CD8-positive, alpha-beta memory T cell (primary cell): ENCODE measurements at regions not wholly inside any gene's neighbourhood (a gene's known extent, or its start where the extent isn't known, plus 50 kb on each side); places are given as distances from the start of the nearest gene placed in this dataset.

Experiments used
- CTCF ChIA-PET: fragments of 350-600 bp; sonication (Branson Sonifier 250); formaldehyde crosslinking; loops from one replicate; lab custom pipeline; 2021; ENCODE audit warnings: antibody characterized with exemption; lab: Charles Lee
- POLR2A ChIA-PET: fragments of 350-600 bp; sonication (Branson Sonifier 250); formaldehyde crosslinking; loops from one replicate; lab custom pipeline; 2021; ENCODE audit warnings: antibody characterized with exemption; lab: Charles Lee
- DNase-seq, 5 donors: peaks; one replicate each; pipeline versions ENCODE4 v3.0.0 to v3.0.0-alpha.2; 2020 to 2022; ENCODE audit warnings: mixed read lengths in 1 of 5
- H3K27ac ChIP-seq: one replicate; pipeline ENCODE4 v1.7.0; 2013; ENCODE audit warnings: low read depth, mild to moderate bottlenecking, low read length, moderate library complexity
- H3K27me3 ChIP-seq: 2 replicates; pipeline ENCODE4 v1.7.0; 2013; ENCODE audit warnings: low read length, mild to moderate bottlenecking; ENCODE audit not compliant: insufficient read depth, poor library complexity, severe bottlenecking
- H3K36me3 ChIP-seq: 2 replicates; pipeline ENCODE4 v1.7.0; 2013; ENCODE audit warnings: mild to moderate bottlenecking, low read length, moderate library complexity; ENCODE audit not compliant: insufficient read depth
- H3K4me1 ChIP-seq: 2 replicates; pipeline ENCODE4 v1.7.0; 2013; ENCODE audit warnings: mild to moderate bottlenecking, low read length, moderate library complexity; ENCODE audit not compliant: insufficient read depth
- H3K4me3 ChIP-seq: 2 replicates; pipeline ENCODE4 v1.7.0; 2013; ENCODE audit warnings: mild to moderate bottlenecking, low read length
- H3K9me3 ChIP-seq: 2 replicates; pipeline ENCODE4 v1.7.0; 2013; ENCODE audit warnings: mild to moderate bottlenecking, low read length
- H3K27ac Mint-ChIP-seq, 8 donors: one replicate each; pipeline ENCODE4 v1.8.0; 2020 to 2021; ENCODE audit warnings: mixed read lengths in 8 of 8, mild to moderate bottlenecking in 6 of 8, inconsistent platforms in 3 of 8, moderate library complexity in 3 of 8
- H3K27me3 Mint-ChIP-seq, 2 donors: one replicate each; pipeline ENCODE4 v1.8.0; 2020 to 2021; ENCODE audit warnings: mixed read lengths in 2 of 2, mild to moderate bottlenecking in 1 of 2, moderate library complexity in 1 of 2
- H3K36me3 Mint-ChIP-seq, 3 donors: one replicate each; pipeline ENCODE4 v1.8.0; 2020 to 2021; ENCODE audit warnings: mixed read lengths in 3 of 3, inconsistent platforms in 1 of 3, mild to moderate bottlenecking in 1 of 3
- H3K4me1 Mint-ChIP-seq, 3 donors: one replicate each; pipeline ENCODE4 v1.8.0; 2020 to 2021; ENCODE audit warnings: mixed read lengths in 3 of 3, inconsistent platforms in 1 of 3, mild to moderate bottlenecking in 1 of 3
- H3K4me3 Mint-ChIP-seq, 7 donors: one replicate each; pipeline ENCODE4 v1.8.0; 2020 to 2021; ENCODE audit warnings: mixed read lengths in 7 of 7, mild to moderate bottlenecking in 6 of 7, moderate library complexity in 4 of 7, inconsistent platforms in 2 of 7
- H3K9me3 Mint-ChIP-seq, 5 donors: one replicate each; pipeline ENCODE4 v1.8.0; 2020 to 2022; ENCODE audit warnings: mixed read lengths in 5 of 5, mild to moderate bottlenecking in 3 of 5, moderate library complexity in 2 of 5, inconsistent platforms in 1 of 5

DNA sequence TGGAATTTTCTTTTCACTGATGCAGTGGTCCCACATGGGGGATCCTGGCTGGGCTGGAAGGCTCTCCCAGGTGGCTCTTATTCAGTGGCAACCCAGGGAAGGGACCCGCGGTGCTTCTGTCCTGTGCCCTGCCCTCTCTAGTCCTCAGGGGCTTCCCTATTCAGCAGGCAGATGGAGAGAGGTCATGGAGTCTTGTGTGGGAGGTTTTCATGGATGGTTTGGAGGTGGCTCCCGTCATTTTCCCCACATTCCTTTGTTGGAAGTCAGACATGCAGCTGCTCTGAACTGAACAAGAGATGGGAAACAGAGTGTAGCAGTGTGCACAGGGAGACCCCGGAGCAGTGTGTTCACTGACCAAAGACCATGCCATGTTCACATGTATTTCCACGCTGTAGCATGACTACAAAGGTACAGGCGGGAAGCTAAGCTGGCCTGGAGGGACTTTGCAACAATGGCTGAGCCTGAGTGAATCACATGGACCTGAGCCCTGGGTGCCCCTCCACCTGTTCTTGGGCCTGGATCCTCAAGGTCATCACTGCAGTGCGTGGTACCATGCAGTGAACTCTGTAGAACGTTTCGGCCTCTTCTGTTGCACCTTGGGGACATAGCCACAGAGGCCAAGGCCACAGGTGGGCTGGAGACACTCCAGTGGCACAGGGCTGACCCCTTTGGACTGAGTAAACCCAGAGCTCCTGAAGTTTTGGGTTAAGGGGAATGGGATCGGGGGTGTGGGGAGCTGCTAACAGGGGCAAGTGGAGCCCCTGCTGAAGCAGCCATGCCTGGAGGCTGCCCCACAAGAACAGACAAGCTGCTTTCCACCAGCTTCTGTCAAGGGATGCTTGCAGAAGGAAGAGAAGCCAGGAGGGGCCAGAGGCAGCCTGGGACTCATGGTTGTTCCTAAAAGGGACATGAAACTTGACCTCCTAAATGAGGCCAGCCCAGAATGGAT, 123.0 kb downstream of the ASB7 start:
- Histone ChIP-seq H3K27me3 (no peaks in the 10 kb centered on the region), H3K4me3 (no peak overlapping the region), H3K9me3 (no peaks in the 10 kb centered on the region), H3K36me3 (no peaks in the 10 kb centered on the region), H3K4me1 (no peaks in the 10 kb centered on the region), H3K27ac (no peak overlapping the region)
- ChIA-PET POLR2A (no interaction called here), CTCF (no interaction called here)
- H3K9me3 Mint-ChIP-seq: no peaks in the 10 kb centered on the region
- H3K4me3 Mint-ChIP-seq: no peak overlapping the region
- no peak for DNase-seq
- no peaks in the 10 kb centered on the region for H3K36me3 Mint-ChIP-seq
- no peak overlapping the region for H3K27ac Mint-ChIP-seq
- peaks cover 3 to 10% of the 10 kb centered on the region in 2 donors for H3K27me3 Mint-ChIP-seq
- H3K4me1 Mint-ChIP-seq: no peaks in the 10 kb centered on the region

DNA sequence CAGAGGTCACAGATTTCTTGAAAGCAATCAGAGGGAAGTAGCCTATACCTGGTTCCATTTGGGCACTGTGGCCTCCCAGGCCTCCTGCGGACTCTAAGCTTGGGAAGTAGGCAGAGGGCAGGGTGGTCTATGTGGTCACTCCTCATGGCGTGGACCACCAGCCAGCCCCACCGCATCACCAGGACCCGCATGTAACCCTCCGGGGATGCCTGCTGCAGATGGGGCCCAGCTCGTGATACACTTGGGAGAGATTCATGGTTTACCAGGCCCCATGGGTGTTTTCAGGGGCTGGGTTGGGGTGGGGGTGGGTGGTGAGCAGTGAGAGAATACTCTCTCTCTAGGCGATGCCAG, 123.7 kb downstream of the ASB7 start:
- Mint-ChIP-seq H3K27me3 (peaks cover 3 to 10% of the 10 kb centered on the region in 2 donors), H3K9me3 (no peaks in the 10 kb centered on the region), H3K27ac (no peak overlapping the region), H3K4me3 (no peak overlapping the region), H3K36me3 (no peaks in the 10 kb centered on the region), H3K4me1 (no peaks in the 10 kb centered on the region)
- H3K4me1 ChIP-seq: no peaks in the 10 kb centered on the region
- no peak overlapping the region for H3K27ac ChIP-seq
- DNase-seq: no peak
- no peaks in the 10 kb centered on the region for H3K27me3 ChIP-seq
- H3K4me3 ChIP-seq: no peak overlapping the region
- CTCF ChIA-PET: no interaction called here
- POLR2A ChIA-PET: no interaction called here
- no peaks in the 10 kb centered on the region for H3K9me3 ChIP-seq
- H3K36me3 ChIP-seq: no peaks in the 10 kb centered on the region

DNA sequence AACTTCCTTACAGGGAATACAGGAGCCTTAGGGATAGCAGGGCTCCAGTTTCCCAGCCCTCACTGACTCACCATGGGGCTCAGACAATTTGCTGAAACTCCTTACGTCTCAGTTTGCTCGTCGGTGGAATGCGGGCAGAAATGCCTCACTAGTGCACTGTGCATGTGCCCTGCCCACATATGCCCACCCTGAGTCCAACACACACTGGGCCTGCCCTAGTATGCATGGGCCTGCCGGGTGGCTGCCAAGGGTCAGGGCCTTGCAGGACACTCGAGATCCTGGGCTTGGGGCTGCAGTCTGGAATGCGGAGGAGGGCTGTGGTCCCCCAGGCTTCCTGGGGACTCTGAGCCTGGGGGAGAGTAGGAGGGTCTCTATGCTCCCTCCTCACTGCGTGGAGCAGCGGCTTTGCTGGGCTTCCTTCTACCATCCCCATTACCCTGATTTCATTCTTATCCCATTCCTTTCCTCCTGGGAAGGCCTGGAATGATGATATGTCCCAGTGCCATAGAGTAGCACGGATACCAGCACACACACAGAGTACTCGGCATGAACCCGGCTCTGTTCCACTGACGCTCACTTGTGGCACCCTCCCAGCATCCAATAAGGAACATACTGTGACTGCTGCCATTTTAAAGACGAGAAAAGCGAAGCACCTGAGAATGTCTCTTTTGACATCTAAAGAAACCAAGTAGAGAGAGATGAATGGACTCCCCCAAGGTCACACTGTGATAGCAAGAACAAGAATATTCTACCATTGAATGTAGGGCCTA, 124.2 kb downstream of the ASB7 start:
- CTCF ChIA-PET: no interaction called here
- no peaks in the 10 kb centered on the region for H3K36me3 Mint-ChIP-seq
- H3K4me3 ChIP-seq: no peak overlapping the region
- DNase-seq: no peak
- no peaks in the 10 kb centered on the region for H3K9me3 Mint-ChIP-seq
- H3K27me3 Mint-ChIP-seq: peaks cover 3 to 10% of the 10 kb centered on the region in 2 donors
- POLR2A ChIA-PET: no interaction called here
- H3K4me3 Mint-ChIP-seq: no peak overlapping the region
- no peak overlapping the region for H3K27ac Mint-ChIP-seq
- no peaks in the 10 kb centered on the region for H3K9me3 ChIP-seq
- no peaks in the 10 kb centered on the region for H3K4me1 ChIP-seq
- H3K27ac ChIP-seq: no peak overlapping the region
- H3K36me3 ChIP-seq: no peaks in the 10 kb centered on the region
- H3K4me1 Mint-ChIP-seq: no peaks in the 10 kb centered on the region
- H3K27me3 ChIP-seq: no peaks in the 10 kb centered on the region

DNA sequence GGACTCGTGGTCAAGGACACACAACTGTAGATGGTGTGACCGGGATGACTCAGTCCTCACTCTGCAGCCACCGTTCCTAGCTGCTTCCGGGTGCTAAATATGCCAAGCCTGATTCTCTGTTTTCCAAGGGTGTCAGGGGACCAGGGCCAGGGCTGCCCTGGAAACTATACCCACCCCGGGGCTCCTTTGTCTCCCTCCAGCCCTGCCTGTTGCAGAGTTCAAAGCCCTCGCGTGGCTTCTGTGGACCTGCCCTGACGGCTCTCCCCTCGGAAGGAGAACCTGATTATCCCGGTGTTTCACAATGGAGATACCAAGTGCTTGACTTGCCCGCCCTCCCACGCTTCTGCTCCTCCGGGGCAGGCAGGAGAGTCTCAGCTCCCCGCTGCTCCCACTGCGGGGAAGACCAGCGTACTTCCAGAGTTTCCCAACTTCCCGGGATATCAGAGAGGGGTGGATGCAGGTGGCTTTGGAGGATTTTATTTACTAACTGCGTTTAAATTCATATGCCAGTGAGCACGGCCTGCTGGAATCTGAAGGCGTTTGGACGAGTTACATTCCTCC, 125.0 kb downstream of the ASB7 start:
- no peaks in the 10 kb centered on the region for H3K27me3 ChIP-seq
- DNase-seq: no peak
- Mint-ChIP-seq H3K4me3 (no peak overlapping the region), H3K9me3 (no peaks in the 10 kb centered on the region), H3K4me1 (no peaks in the 10 kb centered on the region), H3K27ac (no peak overlapping the region), H3K27me3 (peaks cover 3 to 10% of the 10 kb centered on the region in 2 donors), H3K36me3 (no peaks in the 10 kb centered on the region)
- no peak overlapping the region for H3K4me3 ChIP-seq
- ChIA-PET POLR2A (no interaction called here), CTCF (no interaction called here)
- no peak overlapping the region for H3K27ac ChIP-seq
- H3K36me3 ChIP-seq: no peaks in the 10 kb centered on the region
- no peaks in the 10 kb centered on the region for H3K9me3 ChIP-seq
- H3K4me1 ChIP-seq: no peaks in the 10 kb centered on the region

DNA sequence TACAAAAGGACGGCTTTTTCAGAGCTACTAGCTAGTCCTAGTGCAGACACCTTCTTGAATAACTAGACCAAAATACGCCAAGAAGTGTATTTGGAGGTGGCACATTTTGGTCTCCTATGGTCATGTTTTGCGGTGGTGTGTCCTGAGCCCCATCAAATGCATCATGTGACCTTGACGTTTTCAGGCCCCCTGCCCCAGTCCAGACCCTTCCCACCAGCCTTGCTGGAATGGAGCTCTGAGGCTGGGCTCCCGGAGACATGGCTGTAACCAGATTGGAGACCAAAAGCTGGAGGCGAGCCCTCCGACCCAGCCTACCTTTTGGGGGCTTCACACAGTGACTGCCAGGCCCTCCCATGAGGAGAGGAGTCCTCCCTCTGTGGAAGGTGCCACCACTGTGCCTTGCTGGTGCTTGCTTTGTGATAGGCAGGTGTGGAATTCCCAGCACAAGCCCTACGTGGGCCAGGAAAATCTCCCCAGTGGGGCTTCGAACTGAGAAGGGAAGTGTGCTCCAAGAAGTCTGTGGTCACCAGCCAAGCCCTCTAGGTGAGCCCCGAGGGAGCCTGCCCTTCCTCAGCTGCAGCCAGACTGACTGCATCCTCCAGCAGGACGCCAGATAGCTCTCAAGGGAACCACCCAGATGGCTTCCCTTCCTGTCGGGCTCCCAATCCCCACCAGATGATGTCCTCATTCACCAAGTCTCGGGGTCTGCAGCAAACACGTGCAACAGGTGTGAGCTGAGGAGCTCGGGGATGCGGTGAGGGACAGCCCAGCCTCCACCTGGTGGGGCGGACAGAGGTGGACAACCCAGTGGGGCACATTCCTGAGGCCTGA, 126.2 kb downstream of the ASB7 start:
- Histone ChIP-seq H3K4me3 (no peak overlapping the region), H3K4me1 (no peaks in the 10 kb centered on the region), H3K9me3 (no peaks in the 10 kb centered on the region), H3K36me3 (no peaks in the 10 kb centered on the region), H3K27ac (no peak overlapping the region), H3K27me3 (no peaks in the 10 kb centered on the region)
- no peaks in the 10 kb centered on the region for H3K4me1 Mint-ChIP-seq
- H3K27me3 Mint-ChIP-seq: peaks cover 3 to 10% of the 10 kb centered on the region in 2 donors
- H3K9me3 Mint-ChIP-seq: no peaks in the 10 kb centered on the region
- ChIA-PET POLR2A (no interaction called here), CTCF (no interaction called here)
- no peak for DNase-seq
- no peak overlapping the region for H3K27ac Mint-ChIP-seq
- H3K4me3 Mint-ChIP-seq: no peak overlapping the region
- no peaks in the 10 kb centered on the region for H3K36me3 Mint-ChIP-seq

DNA sequence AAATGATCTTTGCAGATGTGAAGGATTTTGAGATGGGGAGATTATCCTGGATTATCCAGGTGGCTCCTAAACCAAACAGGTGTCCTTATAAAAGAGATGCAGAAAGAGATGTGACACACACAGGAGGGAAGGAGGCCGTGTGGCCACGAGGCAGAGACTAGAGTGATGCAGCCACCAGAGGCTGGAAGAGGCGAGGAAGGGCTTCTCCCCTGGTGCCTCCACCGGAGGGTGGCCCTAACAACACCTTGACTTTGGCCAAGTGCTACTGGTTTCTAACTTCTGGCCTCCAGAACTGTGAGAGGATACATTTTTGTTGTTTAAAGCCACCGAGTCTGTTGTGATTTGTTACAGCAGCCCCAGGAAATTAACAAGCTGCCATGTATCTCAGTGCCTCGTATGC, 127.1 kb downstream of the ASB7 start:
- peaks cover 3 to 10% of the 10 kb centered on the region in 2 donors for H3K27me3 Mint-ChIP-seq
- no peak overlapping the region for H3K27ac Mint-ChIP-seq
- ChIA-PET POLR2A (no interaction called here), CTCF (no interaction called here)
- H3K4me1 Mint-ChIP-seq: no peaks in the 10 kb centered on the region
- no peak for DNase-seq
- Histone ChIP-seq H3K27ac (no peak overlapping the region), H3K4me1 (no peaks in the 10 kb centered on the region), H3K9me3 (no peaks in the 10 kb centered on the region), H3K4me3 (no peak overlapping the region), H3K36me3 (no peaks in the 10 kb centered on the region), H3K27me3 (no peaks in the 10 kb centered on the region)
- no peaks in the 10 kb centered on the region for H3K9me3 Mint-ChIP-seq
- no peak overlapping the region for H3K4me3 Mint-ChIP-seq
- no peaks in the 10 kb centered on the region for H3K36me3 Mint-ChIP-seq

DNA sequence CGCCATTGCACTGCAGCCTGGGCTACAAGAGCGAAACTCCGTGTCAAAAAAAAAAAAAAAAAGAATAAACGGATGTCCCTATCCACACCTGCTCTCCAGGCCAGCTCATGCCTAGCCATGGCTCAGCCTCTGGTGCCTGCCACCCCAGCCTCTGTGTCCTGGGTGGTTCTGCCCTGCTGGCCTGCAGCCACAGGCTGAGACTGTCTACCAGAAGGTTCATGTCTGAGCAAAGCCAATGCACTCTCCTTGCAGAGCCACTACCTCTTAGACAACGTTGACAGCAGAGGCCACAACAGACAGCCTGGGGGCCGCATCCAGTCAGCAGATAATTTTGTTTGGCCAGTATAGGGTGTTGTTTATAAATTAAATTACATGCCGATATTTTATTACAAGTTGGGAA, 127.7 kb downstream of the ASB7 start:
- Mint-ChIP-seq H3K27me3 (peaks cover 2 to 13% of the 10 kb centered on the region in 2 donors), H3K4me1 (no peaks in the 10 kb centered on the region), H3K36me3 (no peaks in the 10 kb centered on the region), H3K9me3 (peaks cover 0 to 2% (median 0%) of the 10 kb centered on the region in 5 donors), H3K4me3 (no peak overlapping the region), H3K27ac (no peak overlapping the region)
- ChIA-PET POLR2A (no interaction called here), CTCF (no interaction called here)
- no peak for DNase-seq
- H3K4me1 ChIP-seq: no peaks in the 10 kb centered on the region
- no peaks in the 10 kb centered on the region for H3K9me3 ChIP-seq
- H3K27ac ChIP-seq: no peak overlapping the region
- no peak overlapping the region for H3K4me3 ChIP-seq
- no peaks in the 10 kb centered on the region for H3K27me3 ChIP-seq
- no peaks in the 10 kb centered on the region for H3K36me3 ChIP-seq
